ENCODE measurements at regions not wholly inside any gene's neighbourhood (a gene's known extent, or its start where the extent isn't known, plus 50 kb on each side); places are given as distances from the start of the nearest gene placed in this dataset.
"Not testable (repeated sequence)": the region's sequence is repeated elsewhere in the genome, so short reads cannot be mapped to it uniquely, and the experiment has no call there.

- DNase-seq (ENCODE audit: low read depth): no peak
Observed at GRCh38 chr6:28802417-28803336, 121.1 kb downstream of the TRIM27 start.

- no peak for DNase-seq (ENCODE audit: low read depth)
Observed at GRCh38 chr6:28803337-28803709, 120.5 kb downstream of the TRIM27 start.

- no peak for DNase-seq (ENCODE audit: low read depth)
Observed at GRCh38 chr6:28807682-28808280, 116.0 kb downstream of the TRIM27 start.

- DNase-seq (ENCODE audit: low read depth): no peak
Observed at GRCh38 chr6:28808383-28808782, 115.4 kb downstream of the TRIM27 start.

- no peak for DNase-seq (ENCODE audit: low read depth)
Observed at GRCh38 chr6:28809947-28810658, 113.7 kb downstream of the TRIM27 start.

- no peak for DNase-seq (ENCODE audit: low read depth)
Observed at GRCh38 chr6:28810659-28811053, 113.1 kb downstream of the TRIM27 start.

GRCh38 chr6:28811873-28812272 lies 111.9 kb downstream of the TRIM27 start:
- no peak for DNase-seq (ENCODE audit: low read depth)

- no peak for DNase-seq (ENCODE audit: low read depth)
Observed at GRCh38 chr6:28812778-28813569, 110.8 kb downstream of the TRIM27 start.

- no peak for DNase-seq (ENCODE audit: low read depth)
Observed at GRCh38 chr6:28814032-28814976, 109.5 kb downstream of the TRIM27 start.

GRCh38 chr6:28816339-28816908 lies 107.4 kb downstream of the TRIM27 start:
- DNase-seq (ENCODE audit: low read depth): no peak

GRCh38 chr6:28816909-28817807 lies 106.6 kb downstream of the TRIM27 start:
- DNase-seq (ENCODE audit: low read depth): no peak

GRCh38 chr6:28817808-28818145 lies 106.0 kb downstream of the TRIM27 start:
- no peak for DNase-seq (ENCODE audit: low read depth)

- no peak for DNase-seq (ENCODE audit: low read depth)
Observed at GRCh38 chr6:28824793-28825731, 98.7 kb downstream of the TRIM27 start.

- DNase-seq (ENCODE audit: low read depth): no peak
Observed at GRCh38 chr6:28825732-28826293, 98.0 kb downstream of the TRIM27 start.

GRCh38 chr6:28831683-28832082 lies 92.1 kb downstream of the TRIM27 start:
- DNase-seq (ENCODE audit: low read depth): not testable (repeated sequence)

GRCh38 chr6:28836703-28837102 lies 87.1 kb downstream of the TRIM27 start:
- DNase-seq (ENCODE audit: low read depth): not testable (repeated sequence)

GRCh38 chr6:28838289-28838633 lies 85.5 kb downstream of the TRIM27 start:
- peak; percentile 37 for DNase-seq (ENCODE audit: low read depth)
